IPS DF 6.9 (cell line): ENCODE measurements at regions not wholly inside any gene's neighbourhood (a gene's known extent, or its start where the extent isn't known, plus 50 kb on each side); places are given as distances from the start of the nearest gene placed in this dataset.

Experiments used
- DNase-seq: peaks from one replicate; pipeline ENCODE4 v3.0.0-alpha.2; 2013; ENCODE audit warnings: low read depth, low spot score
- H3K27ac ChIP-seq: one replicate; pipeline ENCODE4 v1.5.1; 2013; ENCODE audit warnings: low read length, control low read depth
- H3K27me3 ChIP-seq: 2 replicates; pipeline ENCODE4 v1.6.1; 2013; ENCODE audit warnings: mild to moderate bottlenecking, low read length; ENCODE audit not compliant: control insufficient read depth, insufficient read depth
- H3K36me3 ChIP-seq: 2 replicates; pipeline ENCODE4 v1.6.1; 2013; ENCODE audit warnings: low read length; ENCODE audit not compliant: control insufficient read depth, insufficient read depth
- H3K4me1 ChIP-seq: 2 replicates; pipeline ENCODE4 v1.6.1; 2013; ENCODE audit warnings: low read length; ENCODE audit not compliant: control insufficient read depth, insufficient read depth
- H3K4me3 ChIP-seq: 2 replicates; pipeline ENCODE4 v1.5.1; 2013; ENCODE audit warnings: mild to moderate bottlenecking, low read length
- H3K9me3 ChIP-seq: 2 replicates; pipeline ENCODE4 v1.6.1; 2013; ENCODE audit warnings: low read length, inconsistent platforms; ENCODE audit not compliant: control insufficient read depth, insufficient read depth
- WGBS: extraction: QIAGEN DNeasy Blood & Tissue Kit; methylation state at CpG from one replicate; pipeline ENCODE4 v1.1.7; 2013; ENCODE audit warnings: mixed read lengths, missing lambda C conversion rate; ENCODE audit not compliant: insufficient read length, insufficient coverage; 5-methylcytosine and 5-hydroxymethylcytosine counted together

- Histone ChIP-seq H3K9me3 (no peaks in the 10 kb centered on the region), H3K4me3 (no peak overlapping the region), H3K27ac (no peak overlapping the region), H3K36me3 (no peaks in the 10 kb centered on the region), H3K4me1 (0 out of 2 replicates have a peak, but pooled peaks cover 1% of the 10 kb centered on the region), H3K27me3 (no peaks in the 10 kb centered on the region)
- WGBS = no CpG with 5 or more reads among the region's 1 CpG
- no peak for DNase-seq
Observed at GRCh38 chr4:165761963-165762362, 111.1 kb upstream of the TLL1 start.

- no peaks in the 10 kb centered on the region for H3K9me3 ChIP-seq
- no peak for DNase-seq
- no CpG with 5 or more reads among the region's 2 CpGs for WGBS
- 0 out of 2 replicates have a peak, but pooled peaks cover 1% of the 10 kb centered on the region for H3K4me1 ChIP-seq
- H3K36me3 ChIP-seq = no peaks in the 10 kb centered on the region
- H3K4me3 ChIP-seq = no peak overlapping the region
- no peak overlapping the region for H3K27ac ChIP-seq
- H3K27me3 ChIP-seq = no peaks in the 10 kb centered on the region
Observed at GRCh38 chr4:165763640-165764039, 109.4 kb upstream of the TLL1 start.

- Histone ChIP-seq H3K27me3 (no peaks in the 10 kb centered on the region), H3K4me1 (no peaks in the 10 kb centered on the region), H3K36me3 (no peaks in the 10 kb centered on the region), H3K4me3 (no peak overlapping the region), H3K9me3 (no peaks in the 10 kb centered on the region), H3K27ac (no peak overlapping the region)
- no peak for DNase-seq
- no CpG with 5 or more reads among the region's 1 CpG for WGBS
Observed at GRCh38 chr4:165765053-165765452, 108.0 kb upstream of the TLL1 start.

- Histone ChIP-seq H3K27ac (no peak overlapping the region), H3K4me3 (no peak overlapping the region), H3K9me3 (no peaks in the 10 kb centered on the region), H3K27me3 (no peaks in the 10 kb centered on the region), H3K36me3 (no peaks in the 10 kb centered on the region), H3K4me1 (no peaks in the 10 kb centered on the region)
- no peak for DNase-seq
- WGBS = no CpG with 5 or more reads among the region's 6 CpGs
Observed at GRCh38 chr4:165766018-165766417, 107.0 kb upstream of the TLL1 start.

GRCh38 chr4:165766976-165767375 is 106.1 kb upstream of the TLL1 start:
- no peak for DNase-seq
- Histone ChIP-seq H3K27me3 (no peaks in the 10 kb centered on the region), H3K9me3 (no peaks in the 10 kb centered on the region), H3K36me3 (no peaks in the 10 kb centered on the region), H3K4me1 (no peaks in the 10 kb centered on the region), H3K27ac (no peak overlapping the region), H3K4me3 (no peak overlapping the region)
- WGBS = no CpG with 5 or more reads among the region's 2 CpGs

GRCh38 chr4:165767671-165768070 is 105.4 kb upstream of the TLL1 start:
- Histone ChIP-seq H3K4me1 (no peaks in the 10 kb centered on the region), H3K4me3 (no peak overlapping the region), H3K27ac (no peak overlapping the region), H3K27me3 (no peaks in the 10 kb centered on the region), H3K36me3 (no peaks in the 10 kb centered on the region), H3K9me3 (no peaks in the 10 kb centered on the region)
- no peak for DNase-seq
- no CpG with 5 or more reads among the region's 1 CpG for WGBS

GRCh38 chr4:165768281-165768680 is 104.8 kb upstream of the TLL1 start:
- H3K4me1 ChIP-seq = no peaks in the 10 kb centered on the region
- no peak overlapping the region for H3K4me3 ChIP-seq
- 100% methylated on average over 2 of the region's 3 CpGs for WGBS
- no peaks in the 10 kb centered on the region for H3K36me3 ChIP-seq
- no peak for DNase-seq
- H3K9me3 ChIP-seq = no peaks in the 10 kb centered on the region
- no peaks in the 10 kb centered on the region for H3K27me3 ChIP-seq
- H3K27ac ChIP-seq = no peak overlapping the region

GRCh38 chr4:165774326-165774725 is 98.7 kb upstream of the TLL1 start:
- no peak overlapping the region for H3K4me3 ChIP-seq
- no peak for DNase-seq
- no CpG with 5 or more reads among the region's 1 CpG for WGBS
- no peaks in the 10 kb centered on the region for H3K27me3 ChIP-seq
- no peaks in the 10 kb centered on the region for H3K4me1 ChIP-seq
- H3K36me3 ChIP-seq = no peaks in the 10 kb centered on the region
- no peaks in the 10 kb centered on the region for H3K9me3 ChIP-seq
- no peak overlapping the region for H3K27ac ChIP-seq

GRCh38 chr4:165779950-165780670 is 92.9 kb upstream of the TLL1 start:
- DNase-seq = no peak
- Histone ChIP-seq H3K36me3 (no peaks in the 10 kb centered on the region), H3K27me3 (no peaks in the 10 kb centered on the region), H3K9me3 (no peaks in the 10 kb centered on the region), H3K27ac (no peak overlapping the region), H3K4me3 (no peak overlapping the region), H3K4me1 (no peaks in the 10 kb centered on the region; the same call in 1 of the 2 replicates)
- WGBS = no CpG with 5 or more reads among the region's 5 CpGs

GRCh38 chr4:165780735-165781134 is 92.3 kb upstream of the TLL1 start:
- Histone ChIP-seq H3K4me1 (no peaks in the 10 kb centered on the region; the same call in 1 of the 2 replicates), H3K27ac (no peak overlapping the region), H3K4me3 (no peak overlapping the region), H3K36me3 (no peaks in the 10 kb centered on the region), H3K9me3 (no peaks in the 10 kb centered on the region), H3K27me3 (no peaks in the 10 kb centered on the region)
- no CpG with 5 or more reads among the region's 1 CpG for WGBS
- no peak for DNase-seq

- Histone ChIP-seq H3K9me3 (no peaks in the 10 kb centered on the region), H3K36me3 (no peaks in the 10 kb centered on the region), H3K4me1 (no peaks in the 10 kb centered on the region; the same call in 1 of the 2 replicates), H3K4me3 (no peak overlapping the region), H3K27ac (no peak overlapping the region), H3K27me3 (no peaks in the 10 kb centered on the region)
- DNase-seq = no peak
Observed at GRCh38 chr4:165782623-165783022, 90.4 kb upstream of the TLL1 start.
